ENCODE measurements at regions not wholly inside any gene's neighbourhood (a gene's known extent, or its start where the extent isn't known, plus 50 kb on each side); places are given as distances from the start of the nearest gene placed in this dataset.
"Not testable (repeated sequence)": the region's sequence is repeated elsewhere in the genome, so short reads cannot be mapped to it uniquely, and the experiment has no call there.

DNA sequence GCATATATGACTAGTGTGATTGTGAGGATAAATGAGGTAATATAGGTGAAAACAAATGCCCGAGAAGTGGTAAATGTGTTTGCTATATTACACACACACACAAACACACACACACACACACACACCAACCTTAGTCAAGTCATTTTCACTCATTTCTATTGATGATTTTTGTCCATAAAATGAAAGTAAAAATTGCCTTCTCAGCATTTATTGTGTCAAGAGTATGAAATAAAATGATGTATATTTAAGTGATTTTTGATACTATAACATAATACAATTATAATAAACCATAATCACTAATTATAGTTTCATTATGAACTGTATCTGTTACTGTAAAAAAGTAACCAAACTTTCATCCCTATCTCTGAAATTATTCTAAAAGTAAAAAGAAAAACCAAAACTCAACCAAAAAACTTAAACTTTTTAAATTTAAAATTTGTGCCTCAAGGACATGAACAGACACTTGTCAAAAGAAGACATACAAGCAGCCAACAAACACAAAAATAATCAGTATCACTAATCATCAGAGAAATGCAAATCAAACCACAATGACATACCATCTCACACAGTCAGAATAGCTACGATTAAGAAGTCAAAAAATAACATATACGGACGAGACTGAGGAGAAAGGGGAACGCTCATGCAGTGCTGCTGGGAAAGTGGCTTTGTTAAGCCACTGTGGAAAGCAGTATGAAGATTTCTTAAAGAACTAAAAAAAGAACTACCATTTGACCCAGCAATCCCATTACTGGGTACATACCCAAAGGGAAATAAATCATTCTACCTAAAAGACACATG, 601.0 kb downstream of the TMA16 start:
- Histone ChIP-seq H3K9me3 (peaks cover 0 to 8% (median 0%) of the 10 kb centered on the region in 11 donors), H3K27me3 (no peaks in the 10 kb centered on the region), H3K36me3 (no peaks in the 10 kb centered on the region), H3K4me1 (no peaks in the 10 kb centered on the region), H3K27ac (no peak overlapping the region), H3K4me3 (no peak overlapping the region)
- intact Hi-C loops (cut with DNase I) = no loop called here
- TF ChIP-seq, protein P1, sequence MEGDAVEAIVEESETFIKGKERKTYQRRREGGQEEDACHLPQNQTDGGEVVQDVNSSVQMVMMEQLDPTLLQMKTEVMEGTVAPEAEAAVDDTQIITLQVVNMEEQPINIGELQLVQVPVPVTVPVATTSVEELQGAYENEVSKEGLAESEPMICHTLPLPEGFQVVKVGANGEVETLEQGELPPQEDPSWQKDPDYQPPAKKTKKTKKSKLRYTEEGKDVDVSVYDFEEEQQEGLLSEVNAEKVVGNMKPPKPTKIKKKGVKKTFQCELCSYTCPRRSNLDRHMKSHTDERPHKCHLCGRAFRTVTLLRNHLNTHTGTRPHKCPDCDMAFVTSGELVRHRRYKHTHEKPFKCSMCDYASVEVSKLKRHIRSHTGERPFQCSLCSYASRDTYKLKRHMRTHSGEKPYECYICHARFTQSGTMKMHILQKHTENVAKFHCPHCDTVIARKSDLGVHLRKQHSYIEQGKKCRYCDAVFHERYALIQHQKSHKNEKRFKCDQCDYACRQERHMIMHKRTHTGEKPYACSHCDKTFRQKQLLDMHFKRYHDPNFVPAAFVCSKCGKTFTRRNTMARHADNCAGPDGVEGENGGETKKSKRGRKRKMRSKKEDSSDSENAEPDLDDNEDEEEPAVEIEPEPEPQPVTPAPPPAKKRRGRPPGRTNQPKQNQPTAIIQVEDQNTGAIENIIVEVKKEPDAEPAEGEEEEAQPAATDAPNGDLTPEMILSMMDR (IDR thresholded peaks at IDR 0.05) = no peak
- 78 to 79% methylated on average over 5 of the region's 5 CpGs for WGBS, 2 donors
- no peak for ATAC-seq
- DNase-seq = no peak

DNA sequence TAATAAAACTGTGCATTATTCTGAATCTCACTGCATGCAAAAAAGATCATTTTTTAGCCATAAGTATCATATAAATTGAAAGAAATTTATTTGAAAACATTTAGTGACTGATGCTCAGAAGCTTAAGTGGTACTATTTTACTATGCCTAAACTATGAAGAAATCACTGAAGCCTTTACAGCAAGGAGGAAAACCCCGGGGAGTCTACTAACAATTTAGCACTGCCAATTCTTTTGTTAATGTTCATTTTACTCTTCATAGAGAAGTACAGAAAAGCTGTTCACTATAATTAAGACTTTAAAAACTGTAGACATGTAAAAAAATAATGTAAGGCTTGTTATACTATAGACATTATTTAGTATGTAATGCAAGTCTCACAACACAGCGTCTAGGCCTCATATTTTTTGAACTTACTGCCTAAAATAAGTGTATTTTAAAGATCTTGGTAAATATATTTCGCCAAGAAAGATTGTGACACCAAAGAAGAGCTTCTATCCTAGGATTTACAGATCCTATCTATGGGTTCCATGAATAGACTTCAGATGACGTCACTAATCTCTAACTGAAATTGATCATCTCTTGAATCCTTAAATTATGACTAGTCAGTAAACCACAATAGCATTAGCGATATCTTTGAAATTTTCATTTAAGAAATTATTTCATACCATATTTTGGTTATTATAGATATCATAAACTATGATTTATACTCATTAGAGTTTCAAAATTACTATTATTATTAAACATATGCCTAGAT, 602.5 kb downstream of the TMA16 start:
- DNase-seq (no peak), ATAC-seq (no peak)
- Histone ChIP-seq H3K4me1 (no peaks in the 10 kb centered on the region), H3K9me3 (peaks cover 0 to 8% (median 0%) of the 10 kb centered on the region in 11 donors), H3K36me3 (no peaks in the 10 kb centered on the region), H3K27me3 (no peaks in the 10 kb centered on the region), H3K27ac (no peak overlapping the region), H3K4me3 (no peak overlapping the region)
- TF ChIP-seq, protein P1 (IDR thresholded peaks at IDR 0.05) = no peak
- intact Hi-C loops (cut with DNase I) = no loop called here
- 77 to 81% methylated on average over 5 of the region's 5 CpGs for WGBS, 2 donors

DNA sequence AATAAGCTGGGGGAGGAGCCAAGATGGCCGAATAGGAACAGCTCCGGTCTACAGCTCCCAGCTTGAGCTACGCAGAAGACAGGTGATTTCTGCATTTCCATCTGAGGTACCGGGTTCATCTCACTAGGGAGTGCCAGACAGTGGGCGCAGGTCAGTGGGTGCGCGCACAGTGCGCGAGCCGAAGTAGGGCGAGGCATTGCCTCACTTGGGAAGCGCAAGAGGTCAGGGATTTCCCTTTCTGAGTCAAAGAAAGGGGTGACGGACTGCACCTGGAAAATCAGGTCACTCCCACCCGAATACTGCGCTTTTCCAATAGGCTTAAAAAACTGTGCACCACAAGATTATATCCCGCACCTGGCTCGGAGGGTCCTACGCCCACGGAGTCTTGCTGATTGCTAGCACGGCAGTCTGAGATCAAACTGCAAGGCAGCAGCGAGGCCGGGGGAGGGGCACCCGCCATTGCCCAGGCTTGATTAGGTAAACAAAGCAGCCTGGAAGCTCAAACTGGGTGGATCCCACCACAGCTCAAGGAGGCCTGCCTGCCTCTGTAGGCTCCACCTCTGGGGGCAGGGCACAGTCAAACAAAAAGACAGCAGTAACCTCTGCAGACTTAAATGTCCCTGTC, 606.4 kb downstream of the TMA16 start:
- H3K36me3 ChIP-seq; ATAC-seq; H3K4me3 ChIP-seq; intact Hi-C loops (cut with DNase I); H3K4me1 ChIP-seq; H3K9me3 ChIP-seq; H3K27ac ChIP-seq; H3K27me3 ChIP-seq: not testable (repeated sequence)
- DNase-seq = peak in 1 of 2 donors; percentile 3
- WGBS, 2 donors = 83 to 86% methylated on average over 23 of the region's 23 CpGs

DNA sequence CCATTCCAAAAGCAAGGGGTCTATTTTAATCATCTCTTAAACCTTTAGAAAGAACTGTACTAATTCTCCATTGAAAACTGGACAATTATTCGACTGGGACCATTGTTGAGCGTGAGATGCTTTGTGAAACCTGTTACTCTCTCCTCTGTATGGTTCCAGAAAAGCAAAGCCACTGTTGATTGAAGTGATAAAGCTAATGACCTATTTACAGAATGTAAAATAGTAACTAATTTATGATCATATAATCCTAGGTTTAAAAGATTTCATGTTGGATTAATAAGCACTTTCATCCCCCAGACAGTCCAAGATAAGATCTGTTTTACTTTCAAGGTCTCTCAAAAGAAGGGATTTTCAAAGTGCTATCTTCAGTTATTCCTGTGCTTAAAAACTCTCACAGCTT, 614.5 kb downstream of the TMA16 start:
- no peak overlapping the region for H3K4me3 ChIP-seq
- 82 to 83% methylated on average over 2 of the region's 2 CpGs for WGBS, 2 donors
- H3K9me3 ChIP-seq = peaks cover 0 to 4% (median 0%) of the 10 kb centered on the region in 11 donors
- intact Hi-C loops (cut with DNase I) = no loop called here
- no peak overlapping the region for H3K27ac ChIP-seq
- DNase-seq (no peak), ATAC-seq (no peak)
- no peaks in the 10 kb centered on the region for H3K27me3 ChIP-seq
- TF ChIP-seq, protein P1 (IDR thresholded peaks at IDR 0.05) = no peak
- H3K36me3 ChIP-seq = no peaks in the 10 kb centered on the region
- no peaks in the 10 kb centered on the region for H3K4me1 ChIP-seq
